ENCODE measurements at regions not wholly inside any gene's neighbourhood (a gene's known extent, or its start where the extent isn't known, plus 50 kb on each side); places are given as distances from the start of the nearest gene placed in this dataset.
A peak's percentile ranks its signal among the peaks of the same experiment; 100 is the strongest.

DNA sequence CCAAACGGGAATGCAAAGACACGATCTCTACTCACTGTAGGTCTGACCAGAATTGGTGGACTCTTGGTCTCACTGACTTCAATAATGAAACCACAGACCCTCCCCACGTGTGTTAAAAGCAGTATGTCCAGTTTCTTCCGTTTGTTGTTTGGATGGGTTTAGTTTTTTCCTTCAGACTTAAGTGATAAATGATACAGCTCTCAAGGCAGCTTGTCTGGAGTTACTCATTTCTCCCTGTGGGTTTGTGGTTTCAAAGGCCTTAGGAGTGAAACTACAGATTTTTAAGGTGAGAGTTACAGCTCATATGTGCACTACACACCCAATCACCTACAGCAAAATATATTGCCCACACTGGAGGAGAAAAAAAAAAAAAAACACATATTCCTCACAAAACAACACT lies 86.7 kb upstream of the STMND1 start:
- TF ChIP-seq, protein P1, sequence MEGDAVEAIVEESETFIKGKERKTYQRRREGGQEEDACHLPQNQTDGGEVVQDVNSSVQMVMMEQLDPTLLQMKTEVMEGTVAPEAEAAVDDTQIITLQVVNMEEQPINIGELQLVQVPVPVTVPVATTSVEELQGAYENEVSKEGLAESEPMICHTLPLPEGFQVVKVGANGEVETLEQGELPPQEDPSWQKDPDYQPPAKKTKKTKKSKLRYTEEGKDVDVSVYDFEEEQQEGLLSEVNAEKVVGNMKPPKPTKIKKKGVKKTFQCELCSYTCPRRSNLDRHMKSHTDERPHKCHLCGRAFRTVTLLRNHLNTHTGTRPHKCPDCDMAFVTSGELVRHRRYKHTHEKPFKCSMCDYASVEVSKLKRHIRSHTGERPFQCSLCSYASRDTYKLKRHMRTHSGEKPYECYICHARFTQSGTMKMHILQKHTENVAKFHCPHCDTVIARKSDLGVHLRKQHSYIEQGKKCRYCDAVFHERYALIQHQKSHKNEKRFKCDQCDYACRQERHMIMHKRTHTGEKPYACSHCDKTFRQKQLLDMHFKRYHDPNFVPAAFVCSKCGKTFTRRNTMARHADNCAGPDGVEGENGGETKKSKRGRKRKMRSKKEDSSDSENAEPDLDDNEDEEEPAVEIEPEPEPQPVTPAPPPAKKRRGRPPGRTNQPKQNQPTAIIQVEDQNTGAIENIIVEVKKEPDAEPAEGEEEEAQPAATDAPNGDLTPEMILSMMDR (IDR thresholded peaks at IDR 0.05; ENCODE audit: insufficient read depth, low read depth, low read length, missing control alignments) = no peak
- DNase-seq (ENCODE audit: low read depth) = peak; percentile 57

DNA sequence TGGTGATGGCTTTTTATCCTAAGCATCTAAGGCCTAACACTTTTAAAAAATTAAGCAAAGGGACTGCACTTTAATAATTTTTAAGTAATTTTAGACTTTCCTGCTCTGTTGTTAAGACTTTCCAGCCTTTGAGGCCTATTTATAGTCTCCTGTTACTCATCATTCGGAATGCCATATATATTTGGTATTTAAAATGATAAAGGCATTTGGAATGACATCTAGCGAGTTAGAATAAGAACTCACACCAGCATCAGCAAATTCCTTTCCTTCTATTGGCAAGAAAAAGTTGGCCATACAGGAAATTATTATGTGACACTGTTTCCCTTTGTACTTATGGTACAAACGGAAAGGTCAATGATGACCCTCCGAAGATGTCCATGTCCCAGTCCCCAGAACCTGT lies 88.1 kb upstream of the STMND1 start:
- peak; percentile 80 for DNase-seq (ENCODE audit: low read depth)
- H3K4me3 ChIP-seq (ENCODE audit: low read length) = no peak overlapping the region
- TF ChIP-seq, protein P1 (IDR thresholded peaks at IDR 0.05; ENCODE audit: insufficient read depth, low read depth, low read length, missing control alignments) = no peak

More for the DNA sequence above, 86.7 kb upstream of the STMND1 start:
- H3K4me3 ChIP-seq (ENCODE audit: low read length) = no peak overlapping the region

DNA sequence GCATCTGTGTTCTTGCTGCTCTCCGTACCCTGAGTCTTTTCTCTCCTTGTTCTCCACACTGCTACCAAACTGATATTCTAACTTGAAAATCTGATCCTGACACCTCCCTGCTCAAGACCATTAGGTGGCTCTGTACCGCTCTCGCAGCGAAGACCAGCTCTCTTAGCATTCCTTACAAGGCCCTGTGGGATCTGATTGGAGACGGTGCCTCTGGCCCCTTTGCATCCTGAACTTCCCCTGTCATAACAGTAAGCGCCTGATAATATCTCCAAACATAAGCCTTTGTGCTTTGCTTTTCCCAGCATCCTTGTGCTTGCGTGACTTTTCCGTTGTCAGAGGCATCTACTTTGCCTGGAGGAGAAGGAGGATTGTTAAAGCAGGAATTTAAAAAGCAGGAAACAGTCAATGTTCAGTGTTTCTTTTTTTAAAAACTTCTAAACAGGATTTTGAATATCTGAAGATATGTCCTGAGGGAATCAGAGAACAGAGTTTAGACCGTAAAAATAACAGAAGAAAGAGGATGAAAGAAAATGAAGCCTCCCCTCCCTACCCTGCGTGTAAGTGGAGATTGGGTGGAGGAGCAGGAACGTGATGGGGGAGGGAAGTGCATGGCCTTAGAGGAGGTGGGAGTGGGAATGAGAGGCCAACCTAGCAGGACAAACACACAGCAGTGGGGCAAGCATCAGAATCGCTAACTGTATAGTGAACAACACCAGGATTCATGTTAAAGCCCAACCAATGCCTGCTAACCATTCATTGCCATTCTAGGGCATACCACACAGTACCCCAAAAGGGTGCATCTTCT lies 89.2 kb upstream of the STMND1 start:
- no peak overlapping the region for H3K4me3 ChIP-seq (ENCODE audit: low read length)
- peak; percentile 23 for DNase-seq (ENCODE audit: low read depth)
- TF ChIP-seq, protein P1 (IDR thresholded peaks at IDR 0.05; ENCODE audit: insufficient read depth, low read depth, low read length, missing control alignments) = peak; percentile 26

DNA sequence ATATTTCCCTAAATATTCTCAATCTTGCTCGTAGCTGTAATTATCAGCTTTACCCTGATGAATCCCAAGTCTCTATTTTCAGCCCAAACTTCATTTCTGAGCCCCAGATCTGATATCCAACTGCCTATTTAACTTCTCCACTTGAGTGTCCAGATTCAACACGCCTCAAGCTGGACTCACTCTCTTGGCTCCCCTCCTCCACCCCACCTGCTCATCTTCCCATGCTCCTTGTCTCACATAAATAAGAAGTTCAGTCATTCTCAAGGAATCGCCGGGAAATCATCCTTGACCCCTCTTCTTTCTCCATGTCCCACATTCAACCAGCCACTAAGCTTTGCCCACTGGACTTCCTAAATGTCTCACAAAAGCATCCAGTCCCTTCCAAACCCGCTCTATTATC lies 89.9 kb upstream of the STMND1 start:
- H3K4me3 ChIP-seq (ENCODE audit: low read length) = no peak overlapping the region
- TF ChIP-seq, protein P1 (IDR thresholded peaks at IDR 0.05; ENCODE audit: insufficient read depth, low read depth, low read length, missing control alignments) = no peak
- DNase-seq (ENCODE audit: low read depth) = no peak

DNA sequence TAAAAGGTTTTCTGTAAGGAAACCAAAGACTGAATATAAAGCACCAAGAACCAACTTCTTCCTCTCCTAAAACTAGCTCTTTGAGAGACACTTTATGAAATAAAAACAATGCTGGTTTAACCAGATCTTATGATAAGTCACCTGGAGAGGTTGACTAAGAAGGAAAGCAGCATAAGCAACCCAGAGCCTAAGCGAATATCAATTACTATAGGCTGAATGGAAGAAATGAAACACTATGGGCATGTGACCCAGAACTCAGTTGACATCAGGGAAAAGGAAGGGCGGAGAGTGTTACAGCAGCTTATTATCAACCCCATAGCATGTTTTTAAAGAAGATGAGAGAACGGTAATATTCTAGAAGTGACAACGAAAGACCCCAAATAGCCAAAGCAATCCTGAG lies 94.1 kb upstream of the STMND1 start:
- TF ChIP-seq, protein P1 (IDR thresholded peaks at IDR 0.05; ENCODE audit: insufficient read depth, low read depth, low read length, missing control alignments) = no peak
- no peak overlapping the region for H3K4me3 ChIP-seq (ENCODE audit: low read length)
- no peak for DNase-seq (ENCODE audit: low read depth)

DNA sequence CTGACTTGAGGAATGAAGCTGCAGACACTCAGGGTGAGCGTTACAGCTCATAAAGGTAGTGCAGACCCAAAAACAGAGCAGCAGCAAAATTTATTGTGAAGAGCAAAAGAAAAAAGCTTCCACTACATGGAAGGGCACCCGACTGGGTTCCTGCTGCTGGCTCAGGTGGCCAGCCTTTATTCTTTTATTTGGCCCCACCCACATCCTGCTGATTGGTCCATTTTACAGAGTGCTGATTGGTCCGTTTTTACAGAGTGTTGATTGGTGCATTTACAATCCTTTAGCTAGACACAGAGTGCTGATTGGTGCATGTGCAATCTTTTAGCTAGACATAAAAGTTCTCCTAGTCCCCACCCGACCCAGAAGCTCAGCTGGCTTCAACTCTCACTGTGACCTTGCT lies 95.3 kb upstream of the STMND1 start:
- TF ChIP-seq, protein P1 (IDR thresholded peaks at IDR 0.05; ENCODE audit: insufficient read depth, low read depth, low read length, missing control alignments) = no peak
- H3K4me3 ChIP-seq (ENCODE audit: low read length) = no peak overlapping the region
- no peak for DNase-seq (ENCODE audit: low read depth)

DNA sequence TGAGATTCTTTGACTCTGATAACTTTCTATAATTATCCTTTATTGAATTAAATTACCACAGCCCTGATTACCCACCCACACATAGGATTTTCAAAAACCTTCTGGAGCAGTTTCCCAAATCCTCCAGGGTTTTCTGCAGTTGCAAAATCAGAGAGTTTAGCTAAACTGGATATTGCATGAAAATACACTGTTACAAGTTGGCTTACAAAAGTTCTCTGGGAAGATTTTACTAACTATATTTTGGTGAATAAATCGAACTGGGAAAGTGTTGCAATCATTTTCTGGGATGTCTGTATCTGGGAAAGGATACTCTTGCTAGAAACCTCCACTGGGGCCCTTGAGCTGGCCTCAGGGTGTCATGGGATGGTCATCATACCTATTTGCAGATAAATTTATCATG lies 97.6 kb upstream of the STMND1 start:
- peak; percentile 21 for DNase-seq (ENCODE audit: low read depth)
- H3K4me3 ChIP-seq (ENCODE audit: low read length) = no peak overlapping the region
- TF ChIP-seq, protein P1 (IDR thresholded peaks at IDR 0.05; ENCODE audit: insufficient read depth, low read depth, low read length, missing control alignments) = no peak

All from epithelial cell of esophagus (primary cell).